ENCODE measurements at regions not wholly inside any gene's neighbourhood (a gene's known extent, or its start where the extent isn't known, plus 50 kb on each side); places are given as distances from the start of the nearest gene placed in this dataset.
"Not testable (repeated sequence)": the region's sequence is repeated elsewhere in the genome, so short reads cannot be mapped to it uniquely, and the experiment has no call there.

- DNase-seq (ENCODE audit: low read depth): no peak
Observed at GRCh38 chr7:68065581-68065980, 1068.9 kb downstream of the TYW1 start.

GRCh38 chr7:68067845-68068244 is 1071.2 kb downstream of the TYW1 start:
- DNase-seq (ENCODE audit: low read depth): no peak

GRCh38 chr7:68070992-68071391 is 1074.4 kb downstream of the TYW1 start:
- DNase-seq (ENCODE audit: low read depth): no peak

- no peak for DNase-seq (ENCODE audit: low read depth)
Observed at GRCh38 chr7:68073701-68074100, 1077.1 kb downstream of the TYW1 start.

GRCh38 chr7:68074242-68074641 is 1077.6 kb downstream of the TYW1 start:
- no peak for DNase-seq (ENCODE audit: low read depth)

- DNase-seq (ENCODE audit: low read depth): no peak
Observed at GRCh38 chr7:68078157-68078710, 1081.6 kb downstream of the TYW1 start.

- DNase-seq (ENCODE audit: low read depth): not testable (repeated sequence)
Observed at GRCh38 chr7:68082066-68082960, 1085.7 kb downstream of the TYW1 start.

GRCh38 chr7:68082961-68083657 is 1086.5 kb downstream of the TYW1 start:
- not testable (repeated sequence) for DNase-seq (ENCODE audit: low read depth)

- DNase-seq (ENCODE audit: low read depth): no peak
Observed at GRCh38 chr7:68087401-68087800, 1090.8 kb downstream of the TYW1 start.

GRCh38 chr7:68088879-68089278 is 1092.2 kb downstream of the TYW1 start:
- no peak for DNase-seq (ENCODE audit: low read depth)

GRCh38 chr7:68090256-68090655 is 1093.6 kb downstream of the TYW1 start:
- not testable (repeated sequence) for DNase-seq (ENCODE audit: low read depth)

GRCh38 chr7:68103319-68103718 is 1106.7 kb downstream of the TYW1 start:
- no peak for DNase-seq (ENCODE audit: low read depth)

GRCh38 chr7:68107261-68107660 is 1110.6 kb downstream of the TYW1 start:
- no peak for DNase-seq (ENCODE audit: low read depth)

- no peak for DNase-seq (ENCODE audit: low read depth)
Observed at GRCh38 chr7:68107968-68108367, 1111.3 kb downstream of the TYW1 start.

GRCh38 chr7:68109299-68109698 is 1112.7 kb downstream of the TYW1 start:
- no peak for DNase-seq (ENCODE audit: low read depth)

GRCh38 chr7:68119411-68119810 is 1122.8 kb downstream of the TYW1 start:
- no peak for DNase-seq (ENCODE audit: low read depth)

- no peak for DNase-seq (ENCODE audit: low read depth)
Observed at GRCh38 chr7:68121056-68121455, 1124.4 kb downstream of the TYW1 start.

GRCh38 chr7:68121655-68122054 is 1125.0 kb downstream of the TYW1 start:
- no peak for DNase-seq (ENCODE audit: low read depth)

GRCh38 chr7:68122801-68123200 is 1126.2 kb downstream of the TYW1 start:
- DNase-seq (ENCODE audit: low read depth): no peak

- DNase-seq (ENCODE audit: low read depth): no peak
Observed at GRCh38 chr7:68125168-68125567, 1128.5 kb downstream of the TYW1 start.

GRCh38 chr7:68133045-68133444 is 1136.4 kb downstream of the TYW1 start:
- no peak for DNase-seq (ENCODE audit: low read depth)

- DNase-seq (ENCODE audit: low read depth): no peak
Observed at GRCh38 chr7:68143345-68143744, 1146.7 kb downstream of the TYW1 start.

Measured in HT1080 (cell line).